ENCODE measurements at regions not wholly inside any gene's neighbourhood (a gene's known extent, or its start where the extent isn't known, plus 50 kb on each side); places are given as distances from the start of the nearest gene placed in this dataset.

DNA sequence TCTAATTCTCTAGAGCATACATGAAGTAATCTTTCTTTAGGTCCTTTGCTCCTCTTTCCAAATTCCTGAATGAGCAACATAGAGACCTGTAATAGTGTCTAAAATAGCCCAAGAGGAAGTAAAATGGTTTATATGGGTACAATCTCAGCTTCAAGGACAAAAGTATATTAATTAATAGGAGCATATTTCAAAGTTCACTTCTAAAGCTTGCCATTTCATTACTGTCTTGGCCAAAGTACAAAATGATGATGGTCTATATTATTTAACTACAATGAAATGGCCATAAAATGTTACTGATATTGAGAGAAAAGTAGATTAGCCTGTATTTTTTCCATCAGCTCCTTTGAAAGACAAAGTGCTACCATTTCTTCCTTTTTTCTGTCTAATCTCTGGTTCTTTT lies 410.4 kb upstream of the NOVA1 start:
- Histone ChIP-seq H3K4me1 (ENCODE audit: control insufficient read depth, insufficient read depth, low read length, poor library complexity, severe bottlenecking) (no peaks in the 10 kb centered on the region), H3K27ac (ENCODE audit: insufficient read depth, low read length, poor library complexity, severe bottlenecking) (no peak overlapping the region), H3K36me3 (ENCODE audit: control insufficient read depth, insufficient read depth, low read length) (no peaks in the 10 kb centered on the region), H3K4me3 (ENCODE audit: low read depth, low read length) (no peak overlapping the region), H3K27me3 (ENCODE audit: control insufficient read depth, insufficient read depth, low read length) (no peaks in the 10 kb centered on the region), H3K9me3 (ENCODE audit: control insufficient read depth in 2 of 2, low read length in 2 of 2) (peaks cover 0 to 4% of the 10 kb centered on the region in 2 experiments)
- ATAC-seq (ENCODE audit: low read depth in 2 of 2) (no peak), DNase-seq (no peak)
- no peaks in the 10 kb centered on the region for H3K36me3 Mint-ChIP-seq
- H3K4me1 Mint-ChIP-seq = no peaks in the 10 kb centered on the region
- no peaks in the 10 kb centered on the region for H3K27me3 Mint-ChIP-seq
- no peak overlapping the region for H3K27ac Mint-ChIP-seq
- H3K9me3 Mint-ChIP-seq = peaks cover 2 to 52% (median 15%) of the 10 kb centered on the region in 7 donors
- no peak overlapping the region for H3K4me3 Mint-ChIP-seq

DNA sequence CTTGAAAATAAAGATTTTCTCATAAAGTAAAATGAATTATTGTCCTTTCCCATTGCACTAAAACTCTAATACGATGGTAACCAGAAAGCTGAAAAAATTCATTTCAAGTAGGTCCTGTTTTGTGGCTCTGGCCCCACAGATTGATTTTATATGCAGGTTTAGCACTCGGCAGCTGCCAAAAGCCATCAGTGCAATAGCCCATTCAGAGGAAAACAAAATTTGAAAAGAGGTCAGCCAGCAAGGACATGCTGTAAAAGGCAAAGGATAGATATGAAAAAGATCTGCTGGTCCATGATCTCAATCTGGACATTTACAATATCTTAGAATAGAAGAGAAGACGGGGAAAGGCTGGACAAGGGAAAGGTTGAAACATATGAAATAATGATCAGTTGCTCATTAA lies 414.8 kb upstream of the NOVA1 start:
- ATAC-seq (ENCODE audit: low read depth in 2 of 2) (no peak), DNase-seq (no peak)
- no peaks in the 10 kb centered on the region for H3K36me3 Mint-ChIP-seq
- no peaks in the 10 kb centered on the region for H3K36me3 ChIP-seq (ENCODE audit: control insufficient read depth, insufficient read depth, low read length)
- no peaks in the 10 kb centered on the region for H3K4me1 Mint-ChIP-seq
- H3K27me3 Mint-ChIP-seq = no peaks in the 10 kb centered on the region
- H3K4me1 ChIP-seq (ENCODE audit: control insufficient read depth, insufficient read depth, low read length, poor library complexity, severe bottlenecking) = no peaks in the 10 kb centered on the region
- no peak overlapping the region for H3K4me3 ChIP-seq (ENCODE audit: low read depth, low read length)
- H3K27ac ChIP-seq (ENCODE audit: insufficient read depth, low read length, poor library complexity, severe bottlenecking) = no peak overlapping the region
- peaks cover 3 to 43% (median 11%) of the 10 kb centered on the region in 7 donors for H3K9me3 Mint-ChIP-seq
- H3K9me3 ChIP-seq (ENCODE audit: control insufficient read depth in 2 of 2, low read length in 2 of 2) = peaks cover 0 to 4% of the 10 kb centered on the region in 2 experiments
- H3K27ac Mint-ChIP-seq = no peak overlapping the region
- H3K27me3 ChIP-seq (ENCODE audit: control insufficient read depth, insufficient read depth, low read length) = no peaks in the 10 kb centered on the region
- H3K4me3 Mint-ChIP-seq = no peak overlapping the region

DNA sequence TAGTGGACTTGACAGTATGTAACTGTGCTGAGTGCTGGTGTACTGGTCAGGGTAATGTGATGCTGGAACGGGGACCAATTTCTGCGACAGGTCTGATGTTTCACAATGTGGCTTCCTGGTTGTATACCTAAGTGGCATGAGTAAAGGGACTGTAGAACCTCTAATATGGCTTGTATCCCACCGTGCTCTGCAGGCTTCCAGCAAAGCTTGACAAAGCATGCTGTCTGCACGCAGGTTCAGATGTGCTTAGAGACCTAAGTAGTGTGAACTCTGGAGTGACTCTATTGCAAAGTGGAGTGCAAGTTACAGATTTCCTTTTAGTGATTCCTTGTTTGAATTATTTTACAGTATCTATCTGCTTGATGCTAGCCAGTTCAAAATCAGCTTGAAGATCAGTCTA lies 415.8 kb upstream of the NOVA1 start:
- no peaks in the 10 kb centered on the region for H3K36me3 ChIP-seq (ENCODE audit: control insufficient read depth, insufficient read depth, low read length)
- peaks cover 3 to 37% (median 9%) of the 10 kb centered on the region in 7 donors for H3K9me3 Mint-ChIP-seq
- no peaks in the 10 kb centered on the region for H3K4me1 Mint-ChIP-seq
- no peaks in the 10 kb centered on the region for H3K27me3 ChIP-seq (ENCODE audit: control insufficient read depth, insufficient read depth, low read length)
- H3K36me3 Mint-ChIP-seq = no peaks in the 10 kb centered on the region
- DNase-seq (no peak), ATAC-seq (ENCODE audit: low read depth in 2 of 2) (no peak)
- no peak overlapping the region for H3K4me3 Mint-ChIP-seq
- H3K9me3 ChIP-seq (ENCODE audit: control insufficient read depth in 2 of 2, low read length in 2 of 2) = peaks cover 0 to under 1% of the 10 kb centered on the region in 2 experiments
- no peaks in the 10 kb centered on the region for H3K4me1 ChIP-seq (ENCODE audit: control insufficient read depth, insufficient read depth, low read length, poor library complexity, severe bottlenecking)
- no peaks in the 10 kb centered on the region for H3K27me3 Mint-ChIP-seq
- H3K27ac Mint-ChIP-seq = no peak overlapping the region
- H3K4me3 ChIP-seq (ENCODE audit: low read depth, low read length) = no peak overlapping the region
- H3K27ac ChIP-seq (ENCODE audit: insufficient read depth, low read length, poor library complexity, severe bottlenecking) = no peak overlapping the region

DNA sequence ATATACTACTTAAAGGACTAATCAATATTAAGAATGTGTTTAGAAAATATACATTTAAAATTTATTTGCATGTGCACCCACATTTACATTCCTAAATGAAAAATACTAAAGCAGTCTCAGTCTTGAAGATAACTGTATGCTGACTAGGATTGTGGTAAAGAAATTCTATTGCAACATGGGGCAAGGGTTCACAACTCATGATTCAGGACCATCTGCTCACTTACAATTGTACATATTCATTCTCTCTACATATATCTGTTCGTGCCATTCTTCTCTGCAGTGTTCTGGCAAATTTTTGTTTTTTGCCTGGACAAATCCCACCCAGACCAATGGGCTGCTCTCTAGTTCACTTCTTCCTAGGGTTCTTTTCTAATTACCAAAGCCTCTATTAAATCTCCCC lies 417.2 kb upstream of the NOVA1 start:
- Mint-ChIP-seq H3K36me3 (no peaks in the 10 kb centered on the region), H3K4me1 (no peaks in the 10 kb centered on the region), H3K27ac (no peak overlapping the region), H3K9me3 (peaks cover 3 to 29% (median 5%) of the 10 kb centered on the region in 7 donors), H3K27me3 (no peaks in the 10 kb centered on the region), H3K4me3 (no peak overlapping the region)
- Histone ChIP-seq H3K27me3 (ENCODE audit: control insufficient read depth, insufficient read depth, low read length) (no peaks in the 10 kb centered on the region), H3K9me3 (ENCODE audit: control insufficient read depth in 2 of 2, low read length in 2 of 2) (no peaks in the 10 kb centered on the region), H3K4me1 (ENCODE audit: control insufficient read depth, insufficient read depth, low read length, poor library complexity, severe bottlenecking) (no peaks in the 10 kb centered on the region), H3K36me3 (ENCODE audit: control insufficient read depth, insufficient read depth, low read length) (no peaks in the 10 kb centered on the region), H3K4me3 (ENCODE audit: low read depth, low read length) (no peak overlapping the region), H3K27ac (ENCODE audit: insufficient read depth, low read length, poor library complexity, severe bottlenecking) (no peak overlapping the region)
- DNase-seq = no peak
- ATAC-seq (ENCODE audit: low read depth in 2 of 2) = no peak

DNA sequence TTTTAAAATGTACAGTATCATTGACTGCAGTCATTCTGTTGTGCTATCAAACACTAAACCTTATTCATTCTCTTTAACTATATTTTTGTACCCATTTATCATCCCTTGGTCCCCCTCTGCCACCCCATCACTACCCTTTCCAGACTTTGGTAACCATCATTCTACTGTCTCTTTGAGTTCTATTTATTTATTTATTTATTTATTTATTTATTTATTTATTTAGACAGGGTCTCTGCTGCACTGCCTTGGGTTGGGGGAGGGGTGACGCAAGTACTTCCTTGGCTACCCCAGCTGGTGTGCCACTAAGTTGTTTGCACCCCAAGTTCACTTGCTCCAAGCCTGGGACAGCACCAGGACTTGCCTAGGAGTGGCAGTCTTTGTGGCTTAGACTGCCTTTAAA lies 427.8 kb upstream of the NOVA1 start:
- DNase-seq = no peak
- Mint-ChIP-seq H3K27ac (no peak overlapping the region), H3K27me3 (no peaks in the 10 kb centered on the region), H3K36me3 (no peaks in the 10 kb centered on the region), H3K9me3 (peaks cover 0 to 17% (median 3%) of the 10 kb centered on the region in 7 donors), H3K4me3 (no peak overlapping the region), H3K4me1 (no peaks in the 10 kb centered on the region)
- no peak for ATAC-seq (ENCODE audit: low read depth in 2 of 2)
- H3K4me3 ChIP-seq (ENCODE audit: low read depth, low read length) = no peak overlapping the region
- no peaks in the 10 kb centered on the region for H3K27me3 ChIP-seq (ENCODE audit: control insufficient read depth, insufficient read depth, low read length)
- H3K27ac ChIP-seq (ENCODE audit: insufficient read depth, low read length, poor library complexity, severe bottlenecking) = no peak overlapping the region
- peaks cover under 1 to 8% of the 10 kb centered on the region in 2 experiments for H3K9me3 ChIP-seq (ENCODE audit: control insufficient read depth in 2 of 2, low read length in 2 of 2)
- H3K4me1 ChIP-seq (ENCODE audit: control insufficient read depth, insufficient read depth, low read length, poor library complexity, severe bottlenecking) = no peaks in the 10 kb centered on the region
- no peaks in the 10 kb centered on the region for H3K36me3 ChIP-seq (ENCODE audit: control insufficient read depth, insufficient read depth, low read length)

DNA sequence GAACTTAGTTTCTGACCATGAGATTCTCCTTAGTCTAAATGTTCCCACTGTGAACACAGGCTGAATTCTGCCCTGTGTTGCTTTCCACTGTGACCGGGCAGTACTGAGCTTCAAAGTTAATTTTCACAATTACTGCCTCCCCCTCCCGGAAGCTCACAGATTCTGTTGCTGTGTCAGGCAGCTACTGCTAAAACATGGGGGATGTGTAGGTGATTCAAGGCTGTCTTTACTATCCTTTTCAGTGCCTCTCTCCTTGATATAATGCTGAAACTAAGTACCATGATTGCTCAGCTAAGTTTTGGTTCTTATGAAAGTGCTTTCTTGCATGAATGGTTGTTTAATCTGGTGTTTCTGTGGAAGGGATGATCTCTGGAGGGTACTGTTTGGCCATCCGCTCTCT lies 428.3 kb upstream of the NOVA1 start:
- Histone ChIP-seq H3K27ac (ENCODE audit: insufficient read depth, low read length, poor library complexity, severe bottlenecking) (no peak overlapping the region), H3K4me1 (ENCODE audit: control insufficient read depth, insufficient read depth, low read length, poor library complexity, severe bottlenecking) (no peaks in the 10 kb centered on the region), H3K27me3 (ENCODE audit: control insufficient read depth, insufficient read depth, low read length) (no peaks in the 10 kb centered on the region), H3K36me3 (ENCODE audit: control insufficient read depth, insufficient read depth, low read length) (no peaks in the 10 kb centered on the region), H3K4me3 (ENCODE audit: low read depth, low read length) (no peak overlapping the region), H3K9me3 (ENCODE audit: control insufficient read depth in 2 of 2, low read length in 2 of 2) (peaks cover 0 to 8% of the 10 kb centered on the region in 2 experiments)
- H3K4me1 Mint-ChIP-seq = no peaks in the 10 kb centered on the region
- no peak for ATAC-seq (ENCODE audit: low read depth in 2 of 2)
- no peak for DNase-seq
- no peaks in the 10 kb centered on the region for H3K36me3 Mint-ChIP-seq
- H3K4me3 Mint-ChIP-seq = no peak overlapping the region
- H3K27ac Mint-ChIP-seq = no peak overlapping the region
- H3K9me3 Mint-ChIP-seq = peaks cover 0 to 21% (median 3%) of the 10 kb centered on the region in 7 donors
- no peaks in the 10 kb centered on the region for H3K27me3 Mint-ChIP-seq

DNA sequence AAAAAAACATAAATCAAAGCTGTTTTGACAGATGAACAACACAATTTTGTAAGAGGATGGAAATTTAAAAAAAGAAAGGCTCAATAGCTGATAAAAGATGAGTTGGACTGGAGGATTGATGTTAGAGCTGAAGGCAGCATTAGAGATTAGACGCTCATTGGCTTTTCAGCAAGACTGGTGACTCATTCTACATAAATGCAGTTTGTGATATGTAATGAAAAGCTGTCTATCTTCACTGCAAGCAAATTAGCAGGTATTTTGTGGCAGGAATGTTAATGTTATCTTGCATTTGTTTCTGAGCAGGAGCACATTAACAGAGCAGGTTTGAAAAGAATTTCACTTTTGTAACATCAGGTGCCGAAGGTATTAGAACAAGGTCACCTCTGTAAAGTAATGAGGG lies 442.7 kb upstream of the NOVA1 start:
- ATAC-seq (ENCODE audit: low read depth in 2 of 2) = no peak
- peaks cover 1 to 17% (median 4%) of the 10 kb centered on the region in 7 donors for H3K9me3 Mint-ChIP-seq

DNA sequence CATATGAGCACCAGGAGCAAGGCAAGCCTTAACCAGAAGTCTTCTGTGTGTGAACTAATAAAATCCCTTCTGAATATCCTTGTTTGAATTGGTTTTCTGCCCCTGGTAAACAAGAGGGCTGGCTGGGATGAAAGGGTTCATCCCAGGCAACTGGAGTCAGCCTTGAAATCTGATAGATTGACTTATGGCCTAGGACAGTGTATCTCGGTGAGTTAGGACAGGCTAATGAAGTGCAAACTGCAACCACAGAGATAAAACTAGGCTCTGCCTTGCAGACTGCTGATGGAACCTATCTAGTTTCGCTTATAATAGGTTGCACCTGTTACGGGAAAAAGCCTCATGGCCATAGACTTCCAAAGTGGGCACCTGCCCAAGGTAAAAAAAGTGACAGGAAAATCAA lies 451.9 kb upstream of the NOVA1 start:
- Histone ChIP-seq H3K36me3 (ENCODE audit: control insufficient read depth, insufficient read depth, low read length) (no peaks in the 10 kb centered on the region), H3K27ac (ENCODE audit: insufficient read depth, low read length, poor library complexity, severe bottlenecking) (no peak overlapping the region), H3K4me3 (ENCODE audit: low read depth, low read length) (no peak overlapping the region), H3K27me3 (ENCODE audit: control insufficient read depth, insufficient read depth, low read length) (no peaks in the 10 kb centered on the region), H3K4me1 (ENCODE audit: control insufficient read depth, insufficient read depth, low read length, poor library complexity, severe bottlenecking) (no peaks in the 10 kb centered on the region), H3K9me3 (ENCODE audit: control insufficient read depth in 2 of 2, low read length in 2 of 2) (peaks cover 1 to 5% of the 10 kb centered on the region in 2 experiments)
- DNase-seq = no peak
- no peaks in the 10 kb centered on the region for H3K36me3 Mint-ChIP-seq
- ATAC-seq (ENCODE audit: low read depth in 2 of 2) = no peak
- no peak overlapping the region for H3K27ac Mint-ChIP-seq
- H3K27me3 Mint-ChIP-seq = no peaks in the 10 kb centered on the region
- peaks cover 0 to 21% (median 6%) of the 10 kb centered on the region in 7 donors for H3K9me3 Mint-ChIP-seq
- no peak overlapping the region for H3K4me3 Mint-ChIP-seq
- no peaks in the 10 kb centered on the region for H3K4me1 Mint-ChIP-seq

More for the DNA sequence above, 442.7 kb upstream of the NOVA1 start:
- Mint-ChIP-seq H3K4me1 (no peaks in the 10 kb centered on the region), H3K4me3 (no peak overlapping the region), H3K36me3 (no peaks in the 10 kb centered on the region), H3K27me3 (no peaks in the 10 kb centered on the region), H3K27ac (no peak overlapping the region)
- Histone ChIP-seq H3K9me3 (ENCODE audit: control insufficient read depth in 2 of 2, low read length in 2 of 2) (peaks cover 6 to 24% of the 10 kb centered on the region in 2 experiments), H3K27ac (ENCODE audit: insufficient read depth, low read length, poor library complexity, severe bottlenecking) (no peak overlapping the region), H3K4me3 (ENCODE audit: low read depth, low read length) (no peak overlapping the region), H3K36me3 (ENCODE audit: control insufficient read depth, insufficient read depth, low read length) (no peaks in the 10 kb centered on the region), H3K4me1 (ENCODE audit: control insufficient read depth, insufficient read depth, low read length, poor library complexity, severe bottlenecking) (no peaks in the 10 kb centered on the region), H3K27me3 (ENCODE audit: control insufficient read depth, insufficient read depth, low read length) (no peaks in the 10 kb centered on the region)
- DNase-seq = no peak

All from CD4-positive, CD25-positive, alpha-beta regulatory T cell (primary cell).